Gastroesophageal sphincter (tissue), 4 donors: ENCODE measurements at regions not wholly inside any gene's neighbourhood (a gene's known extent, or its start where the extent isn't known, plus 50 kb on each side); places are given as distances from the start of the nearest gene placed in this dataset.

Source experiments
- ATAC-seq: fragments of 150-250 bp; one replicate; pipeline ENCODE4 v1.9.1; 2016; ENCODE audit warnings: mild to moderate bottlenecking, moderate library complexity
- H3K27ac ChIP-seq, 4 donors: fragments of 200-600 bp; sonication (generic) in 3 of 4; 1 replicate in 3 of 4; 2 replicates in 1 of 4; pipeline ENCODE4 v1.5.1; 2016 to 2019
- H3K27me3 ChIP-seq: fragments of 200-600 bp; sonication (generic); one replicate; pipeline ENCODE4 v1.5.1; 2019
- H3K36me3 ChIP-seq, 2 donors: fragments of 200-600 bp; sonication (generic); one replicate each; pipeline ENCODE4 v1.5.1; 2019; ENCODE audit warnings: control low read depth in 1 of 2
- H3K4me1 ChIP-seq, 3 donors: fragments of 200-600 bp; sonication (generic); 1 replicate in 2 of 3; 2 replicates in 1 of 3; pipeline ENCODE4 v1.5.1; 2016 to 2019; ENCODE audit warnings: control low read depth in 2 of 3
- H3K4me3 ChIP-seq, 2 donors: fragments of 200-600 bp; sonication (generic); one replicate each; pipeline ENCODE4 v1.5.1; 2019; ENCODE audit warnings: mild to moderate bottlenecking in 1 of 2, moderate library complexity in 1 of 2
- H3K9me3 ChIP-seq, 3 donors: fragments of 200-600 bp; sonication (generic); one replicate each; pipeline ENCODE4 v1.5.1; 2017 to 2019; ENCODE audit warnings: control low read depth in 2 of 3
- CTCF ChIP-seq, 4 experiments: fragments of 200-600 bp in 2 of 4; fragments of 450-650 bp in 2 of 4; sonication (generic) in 1 of 4; IDR thresholded peaks; one replicate each; pipeline ENCODE4 v1.5.1; 2017 to 2019; ENCODE audit warnings: antibody characterized with exemption in 4 of 4, mild to moderate bottlenecking in 2 of 4, moderate library complexity in 2 of 4
- EP300 ChIP-seq: sonication (generic); formaldehyde crosslinking; IDR thresholded peaks from one replicate; pipeline ENCODE4 v1.6.1; 2017; ENCODE audit warnings: antibody characterized with exemption, mild to moderate bottlenecking
- POLR2A ChIP-seq, 2 donors: fragments of 450-650 bp; IDR thresholded peaks; one replicate each; pipeline ENCODE4 v1.6.1; 2017; ENCODE audit warnings: antibody characterized with exemption in 2 of 2, mild to moderate bottlenecking in 2 of 2, moderate library complexity in 1 of 2
- POLR2AphosphoS5 ChIP-seq: sonication (generic); formaldehyde crosslinking; IDR thresholded peaks from one replicate; pipeline ENCODE4 v1.6.1; 2017; ENCODE audit warnings: antibody characterized with exemption
- WGBS, 2 donors: methylation state at CpG; one replicate each; pipeline ENCODE4 v1.1.5; 2018; ENCODE audit warnings: low coverage in 1 of 2; 5-methylcytosine and 5-hydroxymethylcytosine counted together

DNA sequence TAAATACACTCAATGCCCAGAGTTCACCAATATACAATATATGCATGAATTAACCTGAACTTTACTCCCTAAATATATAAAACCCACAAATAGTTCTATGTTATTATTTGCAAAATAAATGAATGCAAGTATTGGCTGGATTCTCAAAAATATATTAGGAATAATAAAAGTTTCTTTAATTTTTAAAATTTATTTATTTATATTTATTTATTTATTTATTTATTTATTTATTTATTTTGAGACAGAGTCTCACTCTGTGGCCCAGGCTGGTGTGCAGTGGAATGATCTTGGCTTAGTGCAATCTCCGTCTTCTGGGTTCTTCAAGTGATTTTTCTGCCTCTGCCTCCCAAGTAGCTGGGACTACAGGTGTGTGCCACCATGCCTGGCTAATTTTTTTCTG, 88.7 kb upstream of the TMEFF2 start:
- TF ChIP-seq POLR2A (IDR thresholded peaks at IDR 0.05): no peak
- TF ChIP-seq CTCF (IDR thresholded peaks at IDR 0.05): no peak
- TF ChIP-seq POLR2AphosphoS5: no peak
- no peak for TF ChIP-seq EP300
- H3K27ac ChIP-seq: no peak overlapping the region
- WGBS, 2 donors: 100% methylated on average over 1 of the region's 1 CpG; no CpG with 5 or more reads in 1 of the 2 donors

GRCh38 chr2:192278701-192279100, 84.0 kb upstream of the TMEFF2 start:
- Histone ChIP-seq H3K4me3 (no peak overlapping the region), H3K27me3 (no peaks in the 10 kb centered on the region), H3K36me3 (no peaks in the 10 kb centered on the region), H3K9me3 (no peaks in the 10 kb centered on the region), H3K27ac (no peak overlapping the region), H3K4me1 (no peaks in the 10 kb centered on the region)
- no peak for TF ChIP-seq EP300
- no peak for TF ChIP-seq CTCF (IDR thresholded peaks at IDR 0.05)
- TF ChIP-seq POLR2A (IDR thresholded peaks at IDR 0.05): no peak
- TF ChIP-seq POLR2AphosphoS5: no peak
- ATAC-seq: no peak

More for the DNA sequence above, 88.7 kb upstream of the TMEFF2 start:
- Histone ChIP-seq H3K9me3 (no peaks in the 10 kb centered on the region), H3K4me1 (no peaks in the 10 kb centered on the region), H3K4me3 (no peak overlapping the region), H3K36me3 (no peaks in the 10 kb centered on the region), H3K27me3 (no peaks in the 10 kb centered on the region)
- no peak for ATAC-seq

GRCh38 chr2:192277494-192278109, 82.9 kb upstream of the TMEFF2 start:
- TF ChIP-seq POLR2AphosphoS5: no peak
- TF ChIP-seq POLR2A (IDR thresholded peaks at IDR 0.05): no peak
- no peak for TF ChIP-seq EP300
- TF ChIP-seq CTCF (IDR thresholded peaks at IDR 0.05): no peak
- Histone ChIP-seq H3K4me3 (no peak overlapping the region), H3K36me3 (no peaks in the 10 kb centered on the region), H3K4me1 (no peaks in the 10 kb centered on the region), H3K27me3 (no peaks in the 10 kb centered on the region), H3K27ac (no peak overlapping the region), H3K9me3 (no peaks in the 10 kb centered on the region)
- ATAC-seq: no peak
- 100% methylated on average over 1 to 2 of the region's 3 CpGs for WGBS, 2 donors

GRCh38 chr2:192275632-192276031, 80.9 kb upstream of the TMEFF2 start:
- no peaks in the 10 kb centered on the region for H3K4me1 ChIP-seq
- no peak for ATAC-seq
- no peak for TF ChIP-seq POLR2AphosphoS5
- TF ChIP-seq POLR2A (IDR thresholded peaks at IDR 0.05): no peak
- TF ChIP-seq CTCF (IDR thresholded peaks at IDR 0.05): no peak
- TF ChIP-seq EP300: no peak
- no peaks in the 10 kb centered on the region for H3K27me3 ChIP-seq
- no peak overlapping the region for H3K4me3 ChIP-seq
- H3K9me3 ChIP-seq: no peaks in the 10 kb centered on the region
- no peaks in the 10 kb centered on the region for H3K36me3 ChIP-seq
- 62 to 68% methylated on average over 3 of the region's 3 CpGs for WGBS, 2 donors
- no peak overlapping the region for H3K27ac ChIP-seq

- Histone ChIP-seq H3K27me3 (no peaks in the 10 kb centered on the region), H3K4me3 (no peak overlapping the region), H3K27ac (no peak overlapping the region), H3K9me3 (no peaks in the 10 kb centered on the region), H3K4me1 (no peaks in the 10 kb centered on the region), H3K36me3 (no peaks in the 10 kb centered on the region)
- TF ChIP-seq EP300: no peak
- TF ChIP-seq CTCF (IDR thresholded peaks at IDR 0.05): no peak
- no peak for TF ChIP-seq POLR2AphosphoS5
- TF ChIP-seq POLR2A (IDR thresholded peaks at IDR 0.05): no peak
- no peak for ATAC-seq
Observed at GRCh38 chr2:192267484-192267883, 72.8 kb upstream of the TMEFF2 start.
